ENCODE measurements at regions not wholly inside any gene's neighbourhood (a gene's known extent, or its start where the extent isn't known, plus 50 kb on each side); places are given as distances from the start of the nearest gene placed in this dataset.

GRCh38 chr9:2321523-2322148 is 300.0 kb upstream of the VLDLR start:
- 0 out of 4 replicates have a peak, but pooled peaks have one; percentile 5 to 8 for TF ChIP-seq CTCF (conservative IDR thresholded peaks at IDR 0.05; ENCODE audit: low read depth in 2 of 2)
- TF ChIP-seq CREB1 (CRISPR knock-in tag; IDR thresholded peaks at IDR 0.05; ENCODE audit: low read depth): no peak
- TF ChIP-seq POLR2AphosphoS5 (IDR thresholded peaks at IDR 0.05; ENCODE audit: low read depth): no peak
- no peak for TF ChIP-seq EZH2 (IDR thresholded peaks at IDR 0.05; ENCODE audit: low read depth, unreplicated experiment)
- TF ChIP-seq REST (IDR thresholded peaks at IDR 0.05; ENCODE audit: unreplicated experiment): no peak
- TF ChIP-seq EZH2phosphoT487 (IDR thresholded peaks at IDR 0.05; ENCODE audit: unreplicated experiment): no peak
- TF ChIP-seq ETS1 (IDR thresholded peaks at IDR 0.05): no peak
- TF ChIP-seq NANOG (IDR thresholded peaks at IDR 0.05; ENCODE audit: borderline replicate concordance): no peak
- no peak for TF ChIP-seq ZNF462 (CRISPR knock-in tag; IDR thresholded peaks at IDR 0.05)
- TF ChIP-seq ZNF331 (CRISPR knock-in tag; IDR thresholded peaks at IDR 0.05; ENCODE audit: low read depth): no peak
- TF ChIP-seq STAT1 (IDR thresholded peaks at IDR 0.05; ENCODE audit: unreplicated experiment): no peak
- no peak for TF ChIP-seq ZNF114 (CRISPR knock-in tag; IDR thresholded peaks at IDR 0.05)
